NCI-H128 (cell line): ENCODE measurements at regions not wholly inside any gene's neighbourhood (a gene's known extent, or its start where the extent isn't known, plus 50 kb on each side); places are given as distances from the start of the nearest gene placed in this dataset.

Experiments used
- DNase-seq: peaks from one replicate; lab custom pipeline; 2025; ENCODE audit not compliant: unreplicated experiment; lab: John Stamatoyannopoulos, UW

GRCh38 chr4:42750091-42750490 is 93.2 kb upstream of the ATP8A1 start:
- DNase-seq: no peak

GRCh38 chr4:42747971-42748370 is 91.1 kb upstream of the ATP8A1 start:
- DNase-seq: no peak

GRCh38 chr4:42736527-42737195 is 79.8 kb upstream of the ATP8A1 start:
- DNase-seq: no peak

DNA sequence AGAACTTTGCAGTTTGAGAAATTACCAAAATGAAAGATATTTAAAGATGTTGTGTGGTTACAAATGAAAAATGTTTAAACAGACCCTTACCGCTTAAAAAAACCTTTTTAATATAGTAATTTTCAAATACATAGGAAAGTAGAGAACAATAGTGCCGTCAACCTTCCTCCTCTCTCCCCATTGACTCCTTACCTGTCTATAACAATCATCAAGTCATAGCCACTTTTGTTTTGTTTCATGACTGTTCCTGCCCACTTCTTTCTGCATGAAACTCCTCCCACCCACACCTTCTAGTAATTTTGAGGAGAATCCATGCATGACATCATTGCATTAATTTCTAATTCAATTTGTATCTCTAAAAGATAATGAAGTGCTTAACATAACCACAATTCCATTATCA is 76.5 kb upstream of the ATP8A1 start:
- DNase-seq: no peak

DNA sequence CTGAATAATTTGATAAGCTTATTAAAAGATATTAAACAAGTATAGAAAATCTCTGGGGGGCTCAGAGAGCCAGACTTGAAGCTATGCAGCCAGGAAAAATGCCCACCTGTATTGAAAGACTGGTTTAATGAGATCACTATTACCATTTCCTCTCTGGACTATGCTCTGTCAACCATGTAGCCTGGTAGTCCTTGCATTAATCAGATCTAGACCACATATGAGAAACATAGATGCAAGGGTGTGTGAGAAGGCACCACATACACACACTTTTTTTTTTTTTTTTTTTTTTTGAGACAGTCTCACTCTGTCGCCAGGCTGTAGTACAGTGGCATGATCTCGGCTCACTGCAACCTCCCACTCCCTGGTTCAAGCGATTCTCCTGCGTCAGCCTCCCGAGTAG is 75.9 kb upstream of the ATP8A1 start:
- DNase-seq: no peak

- no peak for DNase-seq
Observed at GRCh38 chr4:42729505-42730237, 72.8 kb upstream of the ATP8A1 start.

DNA sequence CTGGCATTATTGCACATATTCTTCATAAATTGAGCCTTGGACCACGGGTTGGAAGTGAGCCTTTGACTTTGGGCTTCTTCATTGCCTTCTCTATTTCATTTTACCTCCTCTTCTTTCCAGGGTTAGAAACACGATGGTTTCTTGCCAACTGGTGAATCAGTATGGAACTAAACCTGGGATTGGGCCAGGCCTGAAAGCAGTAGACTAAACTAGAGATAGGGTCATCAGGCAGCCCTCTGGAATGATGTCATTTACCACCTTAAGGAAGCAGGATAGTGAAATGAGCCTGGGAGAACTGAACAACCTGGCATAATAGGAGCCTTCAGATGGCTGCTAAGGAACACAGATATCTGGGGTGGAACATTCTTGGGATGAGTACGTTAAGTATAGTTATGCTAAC is 67.5 kb upstream of the ATP8A1 start:
- DNase-seq: no peak

DNA sequence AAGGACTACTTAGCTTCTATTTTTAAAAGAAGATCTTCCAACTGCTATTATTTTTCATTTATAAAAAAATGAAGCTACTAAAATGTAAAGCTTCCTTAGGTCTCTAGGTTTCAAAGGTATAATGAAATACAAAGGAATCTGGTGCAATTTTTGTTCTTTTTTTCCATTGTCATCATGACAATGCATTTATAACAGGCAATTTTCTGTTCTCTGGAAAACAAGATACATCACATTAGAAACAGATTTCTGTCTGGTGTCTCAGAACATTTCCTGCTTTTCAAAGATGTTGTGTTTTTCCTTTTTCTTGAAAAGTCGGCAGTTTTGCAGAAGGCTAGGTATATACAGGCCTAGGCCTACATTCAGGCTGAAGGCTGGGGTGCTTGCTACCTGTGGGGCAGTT is 63.6 kb upstream of the ATP8A1 start:
- no peak for DNase-seq

- DNase-seq: no peak
Observed at GRCh38 chr4:42719257-42719656, 62.4 kb upstream of the ATP8A1 start.

GRCh38 chr4:42718336-42718735 is 61.4 kb upstream of the ATP8A1 start:
- DNase-seq: no peak

DNA sequence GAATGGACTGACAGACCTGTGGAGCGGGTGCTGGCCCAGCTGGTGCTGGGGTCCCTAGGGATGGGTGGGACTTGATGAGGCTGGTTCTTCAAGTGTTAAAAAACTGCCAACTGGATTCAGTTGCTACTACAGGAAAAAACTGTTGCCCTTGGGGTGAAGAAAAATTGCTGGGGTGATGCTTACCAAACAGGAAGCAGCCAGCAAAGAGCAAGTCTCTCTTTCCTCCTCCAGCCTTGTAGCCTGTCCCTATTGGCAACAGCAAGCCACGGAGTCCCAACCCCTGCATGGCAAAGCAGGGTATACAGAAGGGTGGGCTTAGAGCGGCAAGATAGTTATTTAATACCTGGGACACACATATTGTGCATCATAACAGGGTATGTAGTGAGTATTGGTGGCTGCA is 60.1 kb upstream of the ATP8A1 start:
- no peak for DNase-seq

- no peak for DNase-seq
Observed at GRCh38 chr4:42715807-42716482, 59.0 kb upstream of the ATP8A1 start.

DNA sequence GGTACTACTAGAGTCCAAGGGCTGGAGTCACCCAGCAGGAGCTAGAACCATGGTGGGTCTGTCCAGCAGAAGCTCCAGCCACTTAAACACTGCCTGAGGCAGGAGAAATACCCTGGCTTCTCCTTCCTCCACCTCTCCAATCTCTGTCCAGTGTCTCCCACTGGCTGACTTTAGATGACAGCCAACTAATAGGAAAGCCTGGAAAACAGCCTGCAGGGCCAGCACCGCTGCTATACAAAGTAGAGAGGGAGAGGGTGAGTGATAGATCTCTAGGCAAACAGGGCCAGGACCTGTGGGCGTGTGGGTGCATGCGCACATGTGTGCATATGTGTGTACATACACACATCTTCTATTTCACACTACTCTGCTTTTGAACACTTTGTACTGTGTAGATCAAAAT is 56.5 kb upstream of the ATP8A1 start:
- no peak for DNase-seq

DNA sequence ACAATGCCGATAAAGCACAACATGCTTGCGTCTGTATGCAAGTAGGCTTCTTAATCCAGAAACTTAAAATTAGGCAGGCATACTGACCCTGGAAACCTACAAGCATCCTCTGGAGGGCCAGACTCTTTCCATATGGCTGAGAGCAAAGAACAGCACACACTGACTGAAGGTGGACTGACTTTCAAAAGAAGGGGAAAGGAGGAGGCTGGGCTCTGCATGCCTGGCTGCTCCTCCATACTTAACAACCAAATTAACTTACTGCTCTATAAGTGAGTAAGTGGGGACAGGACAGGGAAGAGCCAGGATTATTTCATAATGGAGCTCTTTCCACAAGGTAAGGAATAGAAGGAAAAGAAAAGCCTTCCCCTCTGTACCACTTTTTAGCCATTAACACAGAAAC is 55.9 kb upstream of the ATP8A1 start:
- DNase-seq: no peak

- no peak for DNase-seq
Observed at GRCh38 chr4:42711496-42711895, 54.6 kb upstream of the ATP8A1 start.

DNA sequence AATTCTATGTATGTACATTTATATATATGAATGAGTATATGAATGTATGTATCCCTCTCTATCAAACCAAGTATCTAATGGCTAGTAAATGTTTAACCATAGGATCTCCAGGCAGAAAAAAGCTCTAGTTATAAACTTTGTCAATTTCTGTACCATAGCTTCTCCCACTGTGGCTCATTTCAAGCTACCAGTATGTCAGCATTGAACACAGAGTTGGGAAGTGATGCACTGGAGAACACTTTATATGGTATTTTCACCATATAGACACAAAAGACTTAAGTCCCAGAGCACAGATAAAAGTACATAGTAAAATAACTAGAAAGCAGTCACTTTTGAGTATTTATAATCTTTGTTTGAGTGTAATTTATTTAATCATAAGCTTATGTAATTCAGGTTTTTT is 53.9 kb upstream of the ATP8A1 start:
- DNase-seq: no peak

DNA sequence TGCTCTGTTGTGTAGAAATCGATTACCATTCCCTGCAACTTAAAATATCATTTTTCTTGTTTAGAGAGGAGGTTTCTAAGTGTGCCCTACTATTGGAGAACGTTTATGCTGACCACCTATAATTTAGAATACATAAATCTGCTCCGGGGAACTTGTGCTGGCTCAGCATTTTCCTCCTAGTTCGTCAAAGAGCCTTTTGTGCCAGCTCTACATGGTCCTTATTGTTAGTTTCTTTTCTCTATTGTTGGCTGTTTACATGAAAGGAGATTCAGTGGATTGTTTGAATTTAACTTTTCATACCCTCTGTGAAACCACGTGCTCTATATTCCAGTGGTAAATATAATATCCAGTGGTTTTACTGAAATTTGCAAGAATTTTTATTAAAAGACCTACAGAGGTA is 53.4 kb upstream of the ATP8A1 start:
- DNase-seq: no peak

DNA sequence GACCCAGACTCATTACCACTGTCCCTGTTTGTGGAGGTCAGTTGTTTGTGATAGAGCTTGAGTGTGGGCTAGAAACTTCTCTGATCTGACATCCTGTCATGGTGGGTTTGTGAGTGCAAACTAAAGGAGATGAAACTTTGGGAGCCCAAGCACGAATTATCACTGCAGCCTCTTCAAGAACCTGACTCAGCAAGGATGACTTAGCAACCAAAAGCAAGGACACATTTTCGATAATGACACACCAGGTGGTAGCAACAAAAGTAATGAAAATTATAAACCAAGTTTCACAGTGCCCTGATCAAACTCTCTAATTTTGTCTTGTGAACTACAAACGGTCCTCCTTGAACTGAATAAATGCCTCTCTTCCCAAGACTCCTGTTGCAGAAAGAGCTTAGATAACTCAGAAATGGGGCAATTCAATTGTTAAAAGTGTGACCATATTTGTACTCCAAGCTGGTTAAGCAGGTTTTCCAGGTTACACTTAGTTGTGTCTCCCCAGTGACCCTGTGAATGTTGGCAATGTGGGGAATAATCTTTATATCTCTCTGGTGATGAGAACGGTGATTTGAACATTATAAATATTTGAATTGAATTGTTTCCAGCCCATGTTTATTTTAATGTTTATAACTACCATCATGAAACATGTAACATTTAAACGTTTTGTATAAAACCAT is 52.6 kb upstream of the ATP8A1 start:
- DNase-seq: no peak

GRCh38 chr4:42708625-42709024 is 51.7 kb upstream of the ATP8A1 start:
- no peak for DNase-seq
